Bronchial epithelial cell (primary cell): ENCODE measurements at regions not wholly inside any gene's neighbourhood (a gene's known extent, or its start where the extent isn't known, plus 50 kb on each side); places are given as distances from the start of the nearest gene placed in this dataset.
"Not testable (repeated sequence)": the region's sequence is repeated elsewhere in the genome, so short reads cannot be mapped to it uniquely, and the experiment has no call there.

Experiments used
- DNase-seq: peaks from one replicate; pipeline ENCODE4 v3.0.0-alpha.2; 2010; ENCODE audit warnings: low read depth
- FAIRE-seq: peaks from 2 replicates; lab custom pipeline; 2011; peaks lifted over from hg19 to GRCh38; lab: Jason Lieb, UNC
- H3K27me3 ChIP-seq: 2 replicates; pipeline ENCODE4 v1.5.1; 2011; ENCODE audit warnings: low read length; ENCODE audit not compliant: control insufficient read depth, insufficient read depth
- H3K36me3 ChIP-seq: 2 replicates; pipeline ENCODE4 v1.5.1; 2011; ENCODE audit warnings: low read length; ENCODE audit not compliant: control insufficient read depth, insufficient read depth
- H3K4me3 ChIP-seq: 2 replicates; pipeline ENCODE4 v1.5.1; 2011; ENCODE audit warnings: mild to moderate bottlenecking, low read depth, low read length, control low read depth
- CTCF ChIP-seq: IDR thresholded peaks from 2 replicates; pipeline ENCODE4 v1.5.1; 2011; ENCODE audit warnings: mild to moderate bottlenecking, moderate library complexity, low read length, control low read depth, inconsistent platforms; ENCODE audit not compliant: insufficient read depth, severe bottlenecking

- no peaks in the 10 kb centered on the region for H3K36me3 ChIP-seq
- H3K27me3 ChIP-seq, result no peaks in the 10 kb centered on the region
- DNase-seq (no peak), FAIRE-seq (no peak)
- no peak for TF ChIP-seq CTCF
- H3K4me3 ChIP-seq, result no peak overlapping the region
Observed at GRCh38 chr18:8990276-8991031, 112.0 kb upstream of the NDUFV2 start.

DNA sequence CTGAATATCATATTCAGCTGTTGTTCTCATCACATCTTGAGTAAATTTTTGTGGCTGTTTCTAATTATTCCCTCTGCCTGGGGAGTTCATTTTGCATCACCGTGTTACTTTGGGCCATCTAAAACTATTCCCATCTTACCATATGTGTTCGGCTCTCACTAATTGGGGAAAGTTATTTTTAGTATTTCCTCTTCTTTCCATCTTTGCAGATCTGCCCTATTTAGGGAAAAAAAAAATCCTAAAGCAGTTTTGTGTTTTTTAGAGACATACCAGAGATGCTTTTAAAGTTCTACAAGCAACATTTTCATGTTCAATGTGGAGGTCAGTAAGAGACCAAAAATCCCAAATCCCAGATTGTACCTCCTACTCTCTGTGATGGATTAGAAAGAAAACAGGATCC lies 111.3 kb upstream of the NDUFV2 start:
- Histone ChIP-seq H3K36me3 (no peaks in the 10 kb centered on the region), H3K4me3 (no peak overlapping the region), H3K27me3 (no peaks in the 10 kb centered on the region)
- DNase-seq, result no peak
- no peak for TF ChIP-seq CTCF
- no peak for FAIRE-seq

DNA sequence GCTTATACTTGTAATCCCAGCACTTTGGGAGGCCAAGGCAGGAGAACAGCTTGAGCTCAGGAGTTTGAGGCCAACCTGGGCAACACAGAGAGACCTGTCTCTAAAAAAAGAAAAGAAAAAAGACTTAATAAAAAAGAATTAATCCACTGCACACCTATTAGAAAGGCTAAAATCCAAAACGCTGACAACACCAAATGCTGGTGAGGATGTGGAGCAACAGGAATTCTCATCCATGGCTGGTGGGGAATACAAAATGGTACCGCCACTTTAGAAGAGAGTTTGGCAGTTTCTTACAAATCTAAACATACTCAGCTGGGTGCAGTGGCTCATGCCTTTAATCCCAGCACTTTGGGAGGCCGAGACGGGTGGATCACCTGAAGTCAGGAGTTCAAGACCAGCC lies 110.0 kb upstream of the NDUFV2 start:
- H3K36me3 ChIP-seq, FAIRE-seq, DNase-seq, H3K4me3 ChIP-seq, H3K27me3 ChIP-seq: not testable (repeated sequence)

DNA sequence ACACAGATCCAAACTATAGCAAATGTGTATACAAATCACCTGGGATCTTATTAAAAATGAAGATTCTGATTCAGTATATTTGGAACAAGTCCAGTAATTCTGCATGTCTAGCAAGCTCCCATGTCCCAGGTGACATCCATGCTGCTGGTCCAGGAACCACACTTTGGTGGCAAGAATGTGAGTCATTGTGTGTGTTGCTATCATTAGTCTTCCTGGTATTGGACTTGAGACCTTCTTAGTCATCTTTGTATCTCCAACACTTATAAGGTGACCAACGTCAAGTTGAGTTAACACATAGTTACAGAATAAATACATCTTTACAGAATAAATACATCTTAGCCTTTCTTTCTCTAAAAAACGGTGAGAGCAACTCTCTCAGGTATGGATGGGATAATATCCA lies 107.9 kb upstream of the NDUFV2 start:
- FAIRE-seq (no peak), DNase-seq (peak; percentile 52)
- no peaks in the 10 kb centered on the region for H3K36me3 ChIP-seq
- no peak overlapping the region for H3K4me3 ChIP-seq
- H3K27me3 ChIP-seq, result no peaks in the 10 kb centered on the region
- no peak for TF ChIP-seq CTCF

- H3K36me3 ChIP-seq, result no peaks in the 10 kb centered on the region
- FAIRE-seq, result no peak
- no peaks in the 10 kb centered on the region for H3K27me3 ChIP-seq
- DNase-seq, result no peak
- no peak for TF ChIP-seq CTCF
- H3K4me3 ChIP-seq, result no peak overlapping the region
Observed at GRCh38 chr18:8995096-8995495, 107.4 kb upstream of the NDUFV2 start.

DNA sequence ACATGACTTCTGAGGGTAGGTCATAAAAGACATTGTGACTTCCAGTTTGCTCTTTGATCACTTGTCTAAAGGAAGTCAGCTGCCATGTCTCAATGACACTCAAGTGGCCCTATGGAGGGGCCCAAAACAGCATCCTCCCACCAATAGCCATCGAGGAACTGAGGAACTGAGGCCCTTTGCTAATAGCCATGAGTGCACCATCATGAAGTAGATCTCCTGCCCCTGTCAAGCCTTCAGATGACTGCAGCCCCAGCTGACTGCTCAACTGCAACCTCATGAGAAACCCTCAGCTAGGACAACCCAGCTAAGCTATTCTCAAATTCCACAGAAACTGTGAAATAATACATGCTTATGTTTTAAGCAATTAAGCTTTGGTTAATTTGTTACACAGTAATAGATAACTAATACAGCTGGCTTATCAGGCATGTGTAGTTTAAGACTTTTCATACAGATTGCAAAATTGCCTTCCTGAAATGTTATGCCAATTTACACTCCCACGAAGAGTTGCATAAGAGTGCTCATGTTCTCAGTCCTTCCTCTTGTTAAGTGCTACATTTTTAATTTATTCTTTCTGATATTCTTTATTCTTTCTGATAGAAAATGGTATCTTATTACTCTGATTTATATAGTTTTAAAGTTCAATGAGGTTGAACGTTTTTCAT lies 105.6 kb upstream of the NDUFV2 start:
- no peak for TF ChIP-seq CTCF
- no peaks in the 10 kb centered on the region for H3K36me3 ChIP-seq
- DNase-seq (peak; percentile 42), FAIRE-seq (no peak)
- no peaks in the 10 kb centered on the region for H3K27me3 ChIP-seq
- H3K4me3 ChIP-seq, result no peak overlapping the region
